SKM-1 (cell line): ENCODE measurements at regions not wholly inside any gene's neighbourhood (a gene's known extent, or its start where the extent isn't known, plus 50 kb on each side); places are given as distances from the start of the nearest gene placed in this dataset.
"Not testable (repeated sequence)": the region's sequence is repeated elsewhere in the genome, so short reads cannot be mapped to it uniquely, and the experiment has no call there.

Experiments
- DNase-seq: peaks from one replicate; lab custom pipeline; 2025; ENCODE audit not compliant: unreplicated experiment; lab: John Stamatoyannopoulos, UW

DNA sequence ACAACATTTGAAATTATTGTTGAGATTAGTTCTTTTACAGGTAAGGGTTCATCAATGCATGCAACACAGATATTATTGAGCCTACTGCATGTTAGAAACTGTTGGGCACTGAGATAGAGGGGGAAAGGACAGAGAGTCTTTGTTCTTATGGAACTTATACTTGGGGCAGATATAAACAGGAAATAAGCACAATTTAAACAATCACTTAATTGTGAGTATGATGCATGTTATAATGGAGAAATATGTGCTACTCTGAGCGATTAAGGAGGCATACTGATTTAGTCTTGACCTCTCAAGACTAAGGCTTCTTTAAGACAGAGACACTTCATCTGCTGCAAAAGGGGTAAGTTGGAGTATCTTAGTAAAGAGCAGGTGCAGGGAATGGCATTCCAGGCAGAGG is 593.3 kb downstream of the CCSER2 start:
- no peak for DNase-seq

GRCh38 chr10:84924131-84924530 is 595.7 kb downstream of the CCSER2 start:
- no peak for DNase-seq

- no peak for DNase-seq
Measured at GRCh38 chr10:84925495-84925894, 597.1 kb downstream of the CCSER2 start.

- DNase-seq, result peak; percentile 26
Measured at GRCh38 chr10:84933402-84933801, 605.0 kb downstream of the CCSER2 start.

DNA sequence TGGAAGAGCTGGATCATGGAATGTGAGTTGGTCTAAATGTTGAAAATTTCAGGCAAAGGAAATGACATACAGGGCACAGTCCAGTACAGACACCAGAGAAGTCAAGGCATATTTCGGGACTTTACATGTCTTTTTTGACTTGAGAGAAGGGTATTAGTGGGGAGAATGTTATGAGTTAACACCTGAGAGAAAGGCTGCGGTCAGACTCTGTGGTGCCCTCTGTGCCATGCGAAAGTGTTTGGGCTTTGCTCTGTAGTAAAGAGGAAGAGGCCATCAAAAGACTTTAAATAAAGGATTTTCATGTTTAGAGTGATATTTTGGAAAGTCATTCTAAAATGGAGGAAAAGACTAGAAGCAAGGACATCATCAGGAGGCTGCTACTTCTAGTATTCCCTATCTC is 607.4 kb downstream of the CCSER2 start:
- no peak for DNase-seq

- no peak for DNase-seq
Measured at GRCh38 chr10:84938117-84938905, 609.9 kb downstream of the CCSER2 start.

GRCh38 chr10:84943541-84943940 is 615.2 kb downstream of the CCSER2 start:
- no peak for DNase-seq

DNA sequence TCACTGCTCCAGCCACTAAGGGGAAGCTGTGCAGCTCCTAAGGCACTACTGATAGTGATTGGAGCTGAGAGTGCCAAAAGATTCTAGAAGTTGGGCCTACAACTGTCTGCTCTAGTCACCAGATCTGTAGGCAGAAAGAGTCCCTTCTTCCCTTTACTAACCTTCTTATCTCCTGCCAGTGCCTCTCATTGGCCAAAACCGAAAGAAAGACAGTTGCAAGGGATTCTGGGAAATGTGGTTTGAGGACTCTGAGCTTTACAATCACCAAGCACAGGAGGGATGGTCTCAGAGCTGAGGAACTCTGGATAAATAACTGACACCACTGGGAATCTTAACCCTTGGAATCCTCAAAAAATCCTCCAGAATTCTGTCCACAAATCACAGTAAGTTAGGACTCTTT is 615.8 kb downstream of the CCSER2 start:
- no peak for DNase-seq

- DNase-seq, result no peak
Measured at GRCh38 chr10:84945791-84946190, 617.4 kb downstream of the CCSER2 start.

GRCh38 chr10:84946904-84947303 is 618.5 kb downstream of the CCSER2 start:
- no peak for DNase-seq

- peak; percentile 1 for DNase-seq
Measured at GRCh38 chr10:84948644-84949043, 620.3 kb downstream of the CCSER2 start.

- no peak for DNase-seq
Measured at GRCh38 chr10:84951616-84952015, 623.2 kb downstream of the CCSER2 start.

DNA sequence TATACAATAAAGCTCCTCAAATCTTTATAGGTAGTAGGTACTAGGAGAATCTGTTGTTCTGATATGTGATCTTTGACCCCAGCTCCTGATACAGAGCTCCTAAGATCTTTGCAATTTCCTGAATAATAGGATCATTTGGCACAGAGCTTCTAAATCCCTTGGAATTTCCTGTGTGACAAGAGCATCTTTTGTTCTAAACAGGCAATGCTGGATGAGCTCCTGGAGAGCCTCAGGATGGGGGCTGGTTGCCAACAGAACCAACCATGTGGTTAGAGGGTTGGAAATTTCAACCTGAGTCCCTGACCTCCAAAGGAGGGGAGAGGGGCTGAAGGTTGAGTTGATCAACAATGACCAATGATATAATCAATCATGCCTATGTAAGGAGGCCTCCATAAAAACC is 629.0 kb downstream of the CCSER2 start:
- DNase-seq, result no peak

- DNase-seq, result no peak
Measured at GRCh38 chr10:84965468-84965867, 637.1 kb downstream of the CCSER2 start.

GRCh38 chr10:84966708-84967441 is 638.5 kb downstream of the CCSER2 start:
- no peak for DNase-seq

DNA sequence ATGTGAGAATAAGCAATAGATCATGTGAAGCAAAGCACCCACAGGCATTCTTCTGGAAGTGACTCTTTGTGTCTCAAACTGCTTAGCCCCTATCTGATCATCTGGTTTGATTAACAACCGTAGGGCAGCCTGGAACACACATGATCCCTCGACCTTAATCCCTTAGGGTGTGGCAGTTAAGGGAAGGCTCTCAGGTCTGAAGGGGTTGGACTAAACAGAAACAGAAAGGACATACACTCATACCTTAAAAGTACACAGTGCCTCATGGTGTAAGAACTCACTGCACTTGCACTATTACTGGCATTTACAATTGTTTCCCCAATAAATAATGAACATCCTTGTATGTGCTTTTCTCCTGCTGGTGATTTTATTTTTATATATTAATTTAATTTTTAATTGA is 640.9 kb downstream of the CCSER2 start:
- not testable (repeated sequence) for DNase-seq

GRCh38 chr10:84987039-84987438 is 658.6 kb downstream of the CCSER2 start:
- no peak for DNase-seq

DNA sequence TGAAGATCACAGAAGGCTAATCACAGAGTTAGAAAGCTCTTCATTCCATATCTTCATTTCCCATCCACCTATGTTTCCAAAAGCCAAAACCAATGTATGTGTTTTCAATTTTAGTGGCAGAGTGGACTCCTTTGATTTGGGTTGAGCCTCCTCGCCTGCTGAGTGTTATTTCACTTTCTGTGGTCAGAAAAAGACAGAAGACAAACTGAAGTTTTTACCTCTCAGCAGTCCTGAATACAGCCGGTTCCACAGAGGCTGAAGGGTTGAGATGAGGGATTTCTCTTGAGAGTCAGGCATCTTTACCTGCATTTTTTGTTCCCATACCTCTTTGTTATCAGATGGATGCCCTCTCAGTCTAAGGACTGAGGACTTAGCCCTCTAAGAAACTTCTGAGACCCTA is 659.6 kb downstream of the CCSER2 start:
- no peak for DNase-seq

DNA sequence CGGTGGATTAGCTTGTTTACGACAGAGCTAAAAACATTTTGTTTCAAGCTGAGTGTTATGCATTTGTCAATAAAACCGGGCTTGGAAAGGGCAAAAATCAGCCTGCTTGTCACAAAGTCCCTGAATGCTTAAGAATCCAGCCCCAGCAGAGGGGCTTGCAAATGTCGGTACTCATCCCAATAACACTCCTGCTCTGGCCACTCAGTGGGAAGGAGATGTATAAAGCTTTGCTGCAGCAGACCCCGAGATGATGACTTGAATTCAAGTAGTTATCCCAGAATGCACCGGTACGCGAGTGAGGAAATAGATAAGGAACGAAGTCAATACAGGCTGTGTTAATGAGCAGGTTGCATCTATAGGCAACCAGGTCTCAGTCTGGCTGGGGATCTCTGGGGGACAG is 662.3 kb downstream of the CCSER2 start:
- DNase-seq, result no peak

- DNase-seq, result no peak
Measured at GRCh38 chr10:84991301-84991700, 662.9 kb downstream of the CCSER2 start.

- no peak for DNase-seq
Measured at GRCh38 chr10:84993251-84994035, 665.1 kb downstream of the CCSER2 start.

GRCh38 chr10:84994722-84995121 is 666.3 kb downstream of the CCSER2 start:
- no peak for DNase-seq
